ENCODE measurements at regions not wholly inside any gene's neighbourhood (a gene's known extent, or its start where the extent isn't known, plus 50 kb on each side); places are given as distances from the start of the nearest gene placed in this dataset.

DNA sequence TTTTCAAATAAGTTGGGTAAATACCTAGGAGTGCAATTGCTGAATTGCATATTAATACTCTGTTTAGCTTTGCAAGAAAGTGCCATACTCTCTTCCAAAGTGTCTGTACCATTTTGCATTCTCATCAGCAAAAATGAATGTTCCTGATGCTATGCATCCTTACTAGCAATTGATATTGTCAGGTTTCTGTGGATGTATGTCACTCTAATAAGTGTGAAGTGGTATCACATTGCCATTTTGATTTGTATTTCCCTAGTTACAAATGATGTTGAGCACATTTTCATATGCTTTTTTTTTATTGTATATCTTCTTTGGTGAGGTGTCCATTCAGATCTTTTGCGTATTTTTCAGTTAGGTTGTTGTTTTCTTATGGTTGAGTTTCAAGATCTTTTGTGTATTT, 230.4 kb upstream of the MAGI2 start:
- intact Hi-C loops (cut with DNase I): no loop called here
- TF ChIP-seq, protein P1, sequence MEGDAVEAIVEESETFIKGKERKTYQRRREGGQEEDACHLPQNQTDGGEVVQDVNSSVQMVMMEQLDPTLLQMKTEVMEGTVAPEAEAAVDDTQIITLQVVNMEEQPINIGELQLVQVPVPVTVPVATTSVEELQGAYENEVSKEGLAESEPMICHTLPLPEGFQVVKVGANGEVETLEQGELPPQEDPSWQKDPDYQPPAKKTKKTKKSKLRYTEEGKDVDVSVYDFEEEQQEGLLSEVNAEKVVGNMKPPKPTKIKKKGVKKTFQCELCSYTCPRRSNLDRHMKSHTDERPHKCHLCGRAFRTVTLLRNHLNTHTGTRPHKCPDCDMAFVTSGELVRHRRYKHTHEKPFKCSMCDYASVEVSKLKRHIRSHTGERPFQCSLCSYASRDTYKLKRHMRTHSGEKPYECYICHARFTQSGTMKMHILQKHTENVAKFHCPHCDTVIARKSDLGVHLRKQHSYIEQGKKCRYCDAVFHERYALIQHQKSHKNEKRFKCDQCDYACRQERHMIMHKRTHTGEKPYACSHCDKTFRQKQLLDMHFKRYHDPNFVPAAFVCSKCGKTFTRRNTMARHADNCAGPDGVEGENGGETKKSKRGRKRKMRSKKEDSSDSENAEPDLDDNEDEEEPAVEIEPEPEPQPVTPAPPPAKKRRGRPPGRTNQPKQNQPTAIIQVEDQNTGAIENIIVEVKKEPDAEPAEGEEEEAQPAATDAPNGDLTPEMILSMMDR (IDR thresholded peaks at IDR 0.05): no peak
- H3K36me3 ChIP-seq: no peaks in the 10 kb centered on the region
- H3K9me3 ChIP-seq: peaks cover 0 to 12% (median 0%) of the 10 kb centered on the region in 11 donors
- H3K4me1 ChIP-seq: no peaks in the 10 kb centered on the region
- no peaks in the 10 kb centered on the region for H3K27me3 ChIP-seq
- WGBS, 2 donors: 86 to 93% methylated on average over 1 of the region's 1 CpG
- H3K4me3 ChIP-seq: no peak overlapping the region
- DNase-seq: no peak
- H3K27ac ChIP-seq: no peak overlapping the region
- no peak for ATAC-seq

DNA sequence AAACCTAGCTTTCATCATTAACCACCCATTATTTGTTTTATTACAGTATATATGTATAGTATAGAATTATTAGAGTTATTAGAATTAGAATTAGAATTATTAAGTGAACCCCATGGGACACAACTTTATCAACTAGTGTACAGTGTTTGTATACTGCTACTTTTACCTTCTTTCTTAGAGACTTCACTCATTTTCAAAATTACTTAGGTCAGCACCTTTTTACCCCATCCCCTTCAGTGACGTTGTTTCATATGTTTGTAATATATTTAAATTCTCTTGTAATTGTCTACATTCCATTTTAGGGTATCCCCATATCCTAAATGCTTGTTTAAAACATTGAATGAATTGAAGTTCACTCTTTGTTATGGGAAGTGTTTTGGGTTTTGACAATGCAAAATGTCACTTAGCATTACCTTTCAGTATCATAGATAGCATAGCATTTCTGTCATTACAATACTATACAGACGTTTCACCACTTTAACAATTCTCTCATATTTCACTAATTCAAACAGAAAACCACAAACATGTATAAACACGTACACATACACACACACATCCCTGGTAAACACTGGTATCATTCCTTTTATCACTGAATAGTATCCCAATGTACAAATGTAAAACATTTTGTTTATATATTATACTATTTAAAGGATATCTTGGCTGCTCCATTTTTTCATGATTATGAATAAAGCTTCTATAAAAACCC, 229.9 kb upstream of the MAGI2 start:
- Histone ChIP-seq H3K9me3 (peaks cover 0 to 12% (median 0%) of the 10 kb centered on the region in 11 donors), H3K4me3 (no peak overlapping the region), H3K27me3 (no peaks in the 10 kb centered on the region), H3K36me3 (no peaks in the 10 kb centered on the region), H3K27ac (no peak overlapping the region), H3K4me1 (no peaks in the 10 kb centered on the region)
- DNase-seq: no peak
- intact Hi-C loops (cut with DNase I): no loop called here
- WGBS, 2 donors: 83 to 85% methylated on average over 3 of the region's 3 CpGs
- TF ChIP-seq, protein P1 (IDR thresholded peaks at IDR 0.05): no peak
- ATAC-seq: no peak

DNA sequence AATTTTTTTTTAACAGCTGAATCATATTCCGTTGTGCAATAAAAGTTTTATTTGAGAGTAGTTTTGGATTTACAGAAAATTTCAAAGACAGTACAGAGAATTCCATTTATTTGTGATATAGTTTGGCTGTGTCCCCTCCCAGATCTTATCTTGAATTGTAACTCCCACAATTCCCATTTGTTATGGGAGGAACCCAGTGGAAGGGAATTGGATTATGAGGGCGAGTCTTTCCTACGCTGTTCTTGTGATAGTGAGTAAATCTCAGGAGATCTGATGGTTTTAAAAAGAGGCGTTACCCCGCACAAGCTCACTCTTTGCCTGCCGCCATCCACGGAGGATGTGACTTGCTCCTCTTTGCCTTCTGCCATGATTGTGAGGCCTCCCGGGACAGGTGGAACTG, 228.0 kb upstream of the MAGI2 start:
- 72 to 77% methylated on average over 8 of the region's 8 CpGs for WGBS, 2 donors
- ATAC-seq (no peak), DNase-seq (no peak)
- Histone ChIP-seq H3K4me1 (no peaks in the 10 kb centered on the region), H3K9me3 (peaks cover 0 to 12% (median 0%) of the 10 kb centered on the region in 11 donors), H3K27me3 (no peaks in the 10 kb centered on the region), H3K36me3 (no peaks in the 10 kb centered on the region), H3K4me3 (no peak overlapping the region), H3K27ac (no peak overlapping the region)
- intact Hi-C loops (cut with DNase I): no loop called here
- TF ChIP-seq, protein P1 (IDR thresholded peaks at IDR 0.05): no peak

DNA sequence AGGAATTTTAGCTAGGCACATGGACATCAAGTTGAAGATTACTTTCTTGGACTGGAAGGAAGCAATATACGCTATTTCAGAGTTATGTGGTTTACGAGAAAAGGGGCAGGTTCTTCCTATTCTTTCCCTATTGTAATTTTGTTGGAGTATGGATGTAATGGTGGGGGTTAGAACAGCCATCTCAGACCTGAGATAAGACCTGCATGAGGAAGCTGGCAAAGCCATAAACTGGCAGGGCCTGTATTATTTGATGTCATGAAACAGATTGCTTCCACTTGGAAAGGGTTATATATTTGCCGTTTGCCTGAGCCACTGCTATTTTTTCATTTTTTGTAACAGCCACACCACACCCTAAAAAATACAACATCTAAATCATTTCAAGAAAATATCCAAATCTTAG, 220.5 kb upstream of the MAGI2 start:
- Histone ChIP-seq H3K4me1 (no peaks in the 10 kb centered on the region), H3K27me3 (no peaks in the 10 kb centered on the region), H3K9me3 (peaks cover 0 to 5% (median 0%) of the 10 kb centered on the region in 11 donors), H3K36me3 (no peaks in the 10 kb centered on the region), H3K4me3 (no peak overlapping the region), H3K27ac (no peak overlapping the region)
- DNase-seq (no peak), ATAC-seq (no peak)
- TF ChIP-seq, protein P1 (IDR thresholded peaks at IDR 0.05): no peak
- intact Hi-C loops (cut with DNase I): no loop called here
- WGBS, 2 donors: 80 to 83% methylated on average over 3 of the region's 3 CpGs
